GM19324 (cell line): ENCODE measurements at regions not wholly inside any gene's neighbourhood (a gene's known extent, or its start where the extent isn't known, plus 50 kb on each side); places are given as distances from the start of the nearest gene placed in this dataset.

Source experiments
- ATAC-seq: cut with Tn5 transposase; IDR thresholded peaks from one replicate; pipeline ENCODE4 v1.9.1; 2021; ENCODE audit warnings: mild to moderate bottlenecking, moderate library complexity; ENCODE audit not compliant: unreplicated experiment, low FRiP score

DNA sequence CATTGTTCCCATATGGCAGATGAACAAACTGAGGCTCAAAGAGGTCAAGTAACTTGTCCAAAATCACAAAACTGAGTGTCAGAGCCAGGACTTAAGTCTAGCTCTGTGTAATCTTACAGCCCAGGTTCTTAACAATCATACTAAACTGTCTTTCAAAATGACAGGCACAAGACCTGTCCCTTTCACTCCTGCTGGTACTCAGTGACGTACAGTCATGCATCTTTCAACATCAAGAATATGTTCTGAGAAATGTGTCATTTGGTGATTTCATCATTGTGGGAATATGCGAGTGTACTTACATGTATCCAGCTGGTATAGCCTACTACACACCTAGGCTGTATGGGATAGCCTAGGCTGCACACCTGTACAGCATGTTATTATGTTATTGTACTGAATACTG is 646.8 kb upstream of the WWC1 start:
- no peak for ATAC-seq

DNA sequence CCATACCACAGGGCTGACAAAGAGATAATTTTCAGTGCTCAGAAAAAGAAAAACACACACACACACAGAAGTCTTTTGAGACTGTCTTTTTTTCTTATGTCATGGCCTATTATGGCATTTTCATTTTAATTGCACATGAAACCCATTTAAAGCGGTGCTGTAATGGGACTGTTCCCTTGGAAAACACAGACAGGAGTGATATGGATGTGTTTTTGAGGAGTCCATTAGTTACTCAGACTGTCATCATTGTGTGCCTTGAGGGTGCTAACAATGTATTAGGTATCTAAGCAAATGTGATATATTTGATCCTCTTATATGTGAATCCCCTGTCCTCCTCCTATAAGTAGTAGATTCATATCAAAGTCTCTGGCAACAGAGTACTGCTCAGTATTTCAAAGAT is 642.0 kb upstream of the WWC1 start:
- no peak for ATAC-seq

DNA sequence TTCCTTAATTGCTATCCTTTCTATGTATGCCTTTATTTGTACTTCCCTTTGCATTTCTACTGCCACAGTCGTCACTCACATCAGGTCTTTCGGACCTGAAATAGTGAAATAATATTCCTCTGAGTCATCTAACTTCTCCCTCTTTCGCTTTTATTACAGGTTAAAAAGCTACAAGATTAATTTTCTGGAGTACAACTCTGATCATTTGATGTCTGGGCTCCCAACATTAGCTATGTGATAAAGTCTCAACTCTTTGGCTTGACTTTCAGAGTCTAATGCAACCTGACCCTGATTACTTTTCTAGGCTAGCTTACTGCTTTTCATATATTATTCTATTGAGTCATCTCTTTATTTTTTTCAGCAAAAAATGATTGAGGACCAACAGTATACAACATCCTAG is 638.8 kb upstream of the WWC1 start:
- ATAC-seq, result no peak

DNA sequence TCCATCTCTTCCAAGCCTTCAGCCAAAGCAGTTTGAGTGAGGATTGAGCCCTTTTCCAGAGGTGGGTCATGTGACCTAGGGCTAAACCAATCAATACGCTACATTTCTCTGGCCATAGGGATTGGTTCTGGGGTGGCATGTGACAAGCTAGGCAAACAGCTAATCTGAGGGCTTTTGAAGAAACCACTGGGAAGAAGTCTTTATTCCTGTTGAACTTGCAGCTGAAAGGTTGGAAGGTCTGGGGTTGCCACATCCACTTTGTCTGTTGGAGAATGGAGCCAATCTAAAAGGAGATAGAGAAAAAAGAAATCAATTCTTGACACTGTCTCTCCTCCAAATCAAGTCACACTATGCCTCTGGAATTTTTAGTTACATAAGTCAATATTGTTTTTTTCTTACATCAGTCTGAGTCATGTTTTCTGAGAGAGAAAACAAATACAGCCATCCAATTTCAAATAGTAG is 637.8 kb upstream of the WWC1 start:
- ATAC-seq, result no peak

DNA sequence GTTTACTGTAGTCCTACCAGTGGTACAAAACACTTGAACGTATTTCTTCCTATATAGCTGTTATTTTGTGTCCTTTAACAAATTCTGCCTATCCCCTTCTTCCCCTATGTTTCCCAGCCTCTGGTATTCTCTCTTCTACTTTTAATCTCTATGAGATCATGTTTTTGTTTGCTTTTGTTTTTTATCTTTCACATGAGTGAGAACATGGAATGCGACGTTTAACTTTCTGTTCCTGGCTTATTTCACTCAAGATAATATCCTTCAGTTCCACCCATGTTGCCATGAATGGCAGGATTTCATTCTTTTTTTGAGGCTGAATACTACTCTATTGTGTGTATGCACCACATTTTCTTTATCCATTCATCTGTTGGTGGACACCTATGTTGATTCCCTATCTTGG is 634.4 kb upstream of the WWC1 start:
- no peak for ATAC-seq

DNA sequence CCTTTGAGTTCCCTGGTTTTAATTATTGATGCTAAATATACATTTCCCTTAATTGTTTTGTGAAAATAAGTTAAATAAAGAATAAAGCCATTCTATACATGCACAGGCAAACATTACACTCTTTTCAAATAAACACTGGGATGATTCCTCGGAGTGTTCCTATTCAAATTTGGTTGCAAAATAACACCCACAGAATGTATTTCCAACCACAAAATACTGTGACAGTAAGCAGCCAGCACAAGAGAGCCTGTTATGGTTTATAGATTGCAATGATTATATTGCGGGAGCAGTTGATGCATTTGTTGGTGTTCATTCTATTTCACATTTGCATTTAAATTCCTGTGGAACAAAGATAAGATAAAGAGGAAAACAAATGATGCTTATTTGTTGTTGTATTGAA is 632.6 kb upstream of the WWC1 start:
- ATAC-seq, result no peak

DNA sequence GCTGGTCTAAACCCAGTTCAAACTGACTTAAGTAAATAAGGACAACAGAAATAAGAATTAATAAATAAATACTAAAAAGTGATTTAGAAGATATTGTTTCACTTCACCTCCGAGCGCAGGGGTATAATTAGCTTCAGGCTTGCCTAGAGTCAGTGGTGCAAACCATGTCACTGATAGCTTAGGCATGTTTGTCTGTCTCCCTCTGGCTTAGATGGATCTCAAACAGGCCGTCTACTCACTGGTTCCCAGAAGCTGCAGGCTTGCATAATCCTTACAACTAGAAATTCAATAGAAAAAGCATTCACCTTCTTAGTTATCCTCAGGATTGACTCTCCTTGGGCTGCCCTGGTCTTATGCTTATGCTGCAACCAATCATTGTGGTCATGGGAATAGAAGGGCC is 629.8 kb upstream of the WWC1 start:
- no peak for ATAC-seq

DNA sequence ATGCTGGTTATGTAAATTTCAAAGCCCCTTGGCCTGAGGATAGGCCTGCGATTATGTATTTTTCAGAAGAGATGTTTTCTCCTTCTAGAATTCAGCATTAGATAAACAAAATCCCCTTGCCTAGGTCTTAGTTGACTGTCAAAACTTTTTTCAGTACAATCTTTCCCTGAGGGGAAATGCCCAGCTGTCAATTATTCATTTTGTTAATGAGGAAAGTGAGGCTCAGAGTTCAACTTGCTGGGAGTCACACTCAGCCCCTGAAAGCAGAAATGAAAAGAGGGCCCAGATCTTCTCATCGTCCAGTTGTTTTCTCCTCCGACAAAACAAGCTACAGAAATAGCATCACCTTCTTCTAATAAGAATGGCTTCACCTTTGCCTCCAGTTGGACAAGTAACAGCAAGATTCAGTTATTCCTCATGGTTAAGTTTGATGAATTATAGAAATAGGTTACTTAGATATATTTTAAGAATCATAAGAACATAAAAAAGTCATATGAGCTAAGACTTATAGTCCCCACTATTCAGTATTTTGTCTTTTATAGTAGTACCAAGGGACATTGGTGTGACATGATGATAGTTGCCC is 627.1 kb upstream of the WWC1 start:
- peak; percentile 52 for ATAC-seq

DNA sequence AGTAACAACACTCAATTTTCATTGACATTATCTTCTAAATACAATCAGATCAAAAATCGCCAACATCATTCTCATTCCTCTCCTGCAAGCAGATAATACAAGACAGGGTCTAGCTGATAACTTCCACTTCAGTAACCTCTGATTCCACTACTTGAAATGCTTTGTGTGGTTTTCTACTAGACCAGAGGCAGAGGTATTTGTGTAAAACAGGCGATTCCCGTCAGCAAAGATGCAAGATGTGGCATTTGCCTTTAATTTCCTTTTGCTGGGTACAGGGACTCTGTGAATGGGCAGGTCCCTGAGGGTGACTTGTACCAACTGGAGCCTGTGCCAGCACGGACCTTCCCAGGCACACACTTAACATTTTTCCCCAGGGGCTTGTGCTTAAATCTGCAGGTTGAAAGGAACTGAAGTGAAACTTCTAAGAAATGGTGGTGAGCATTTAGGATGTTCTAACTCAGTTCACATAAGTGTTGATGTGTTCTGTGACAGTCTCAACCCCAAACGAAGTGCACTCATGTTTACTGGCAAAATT is 625.5 kb upstream of the WWC1 start:
- ATAC-seq, result no peak

DNA sequence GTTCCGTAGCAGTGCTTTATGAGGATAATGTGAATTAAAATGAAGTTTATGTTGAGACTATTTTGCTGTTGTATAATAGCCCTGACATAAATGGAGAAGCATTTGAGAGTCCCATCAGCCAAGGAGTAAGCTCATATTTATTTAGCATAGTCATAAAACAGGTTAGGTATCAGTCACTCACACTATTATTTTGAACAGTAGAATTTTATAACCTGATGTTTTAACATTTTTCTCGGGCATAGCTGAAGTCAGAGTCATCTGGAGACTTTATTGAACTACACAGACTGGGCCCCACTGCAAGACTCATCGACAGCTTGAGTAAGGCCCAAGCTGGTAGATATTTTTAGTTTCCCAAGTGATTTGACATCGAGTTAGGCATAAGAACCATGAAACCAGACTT is 620.3 kb upstream of the WWC1 start:
- no peak for ATAC-seq

DNA sequence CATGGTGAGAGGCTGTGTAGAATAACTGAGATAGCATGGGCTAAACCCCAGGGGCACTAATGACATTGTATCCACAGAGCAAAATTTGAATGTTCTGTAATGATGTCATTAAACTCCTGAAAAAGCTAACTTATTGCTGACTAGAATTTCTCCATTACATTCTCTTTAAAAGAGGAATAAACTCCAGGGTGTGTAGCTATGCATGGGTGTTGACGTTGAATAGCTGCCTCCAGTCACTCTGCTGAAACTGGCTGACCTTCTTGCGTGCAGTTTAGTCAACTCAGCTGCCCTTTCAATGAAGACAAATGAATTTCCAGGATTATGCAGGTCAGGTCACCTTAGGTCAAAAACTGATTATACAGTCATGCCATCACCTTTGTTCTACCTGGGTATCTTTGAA is 617.5 kb upstream of the WWC1 start:
- no peak for ATAC-seq

DNA sequence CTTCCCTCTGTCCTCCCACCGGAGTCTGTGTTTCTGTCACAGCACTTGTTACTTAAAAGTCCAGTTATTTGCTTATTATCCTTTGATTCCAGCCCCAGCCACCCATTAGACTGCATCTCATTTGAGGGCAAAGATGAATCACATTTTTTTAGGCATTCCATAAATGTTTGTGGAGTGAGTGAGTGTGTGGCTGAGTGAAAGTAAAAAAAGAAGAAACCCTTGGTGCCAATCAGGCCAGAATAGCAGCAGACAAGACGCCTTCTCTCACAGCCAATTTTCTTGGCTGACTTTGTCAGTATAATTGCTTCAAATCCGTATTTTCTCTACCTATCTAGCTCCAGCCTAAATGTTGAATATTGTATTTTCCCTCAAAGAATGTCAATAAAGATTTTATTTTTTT is 613.0 kb upstream of the WWC1 start:
- ATAC-seq, result no peak

DNA sequence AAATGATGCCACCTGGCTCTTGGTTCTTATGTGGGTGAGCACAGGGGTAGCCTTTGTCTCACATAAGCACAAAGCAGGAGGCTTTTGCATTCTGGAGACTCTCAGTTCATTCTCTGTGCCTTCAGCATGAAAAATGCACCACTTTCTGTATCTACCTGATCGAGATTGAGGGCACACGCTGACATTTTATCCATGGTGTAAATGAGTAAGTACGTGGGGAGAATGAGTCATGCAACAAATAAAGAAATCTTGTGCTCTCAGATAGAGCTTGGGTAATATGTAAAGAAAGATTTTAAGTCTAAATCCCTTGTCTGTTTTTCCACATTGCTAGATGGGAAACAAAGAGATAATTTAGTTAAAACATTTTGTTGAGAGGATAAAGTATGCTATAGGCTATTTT is 607.2 kb upstream of the WWC1 start:
- no peak for ATAC-seq

DNA sequence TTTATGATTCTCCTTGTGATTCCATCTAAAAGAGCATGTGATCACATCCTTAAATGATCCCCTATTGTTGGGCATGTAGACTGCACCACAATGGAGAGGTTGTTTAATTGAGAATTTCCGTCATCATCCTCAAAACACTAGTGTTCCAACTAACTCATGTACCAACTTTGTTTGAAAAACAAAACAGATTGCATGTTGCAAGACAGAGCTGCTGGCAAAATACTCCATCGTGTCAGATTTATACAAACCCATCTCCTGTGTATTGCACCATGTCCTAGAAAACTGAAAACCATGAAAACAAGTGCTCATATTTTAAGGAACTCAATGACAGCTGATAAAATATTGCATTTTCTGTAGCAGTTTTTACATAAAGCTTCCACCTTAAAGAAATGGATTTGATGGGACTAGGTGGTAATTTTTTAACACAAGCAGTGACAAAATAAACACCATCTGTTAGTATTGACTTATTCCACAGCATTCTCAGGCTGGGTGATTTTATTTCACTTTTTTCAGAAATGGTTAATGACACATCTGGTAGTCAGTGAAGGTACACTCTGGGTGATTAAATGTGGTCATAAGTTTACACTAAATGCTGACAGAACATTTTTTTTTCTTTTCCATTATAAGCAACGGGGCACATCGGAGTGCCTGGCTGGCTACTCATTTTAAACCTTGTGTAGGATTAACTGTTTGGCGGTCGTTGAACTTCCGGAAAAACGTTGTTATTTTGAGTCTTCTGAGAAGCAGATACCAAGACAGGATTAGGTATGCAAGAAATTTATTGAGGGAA is 602.9 kb upstream of the WWC1 start:
- no peak for ATAC-seq

DNA sequence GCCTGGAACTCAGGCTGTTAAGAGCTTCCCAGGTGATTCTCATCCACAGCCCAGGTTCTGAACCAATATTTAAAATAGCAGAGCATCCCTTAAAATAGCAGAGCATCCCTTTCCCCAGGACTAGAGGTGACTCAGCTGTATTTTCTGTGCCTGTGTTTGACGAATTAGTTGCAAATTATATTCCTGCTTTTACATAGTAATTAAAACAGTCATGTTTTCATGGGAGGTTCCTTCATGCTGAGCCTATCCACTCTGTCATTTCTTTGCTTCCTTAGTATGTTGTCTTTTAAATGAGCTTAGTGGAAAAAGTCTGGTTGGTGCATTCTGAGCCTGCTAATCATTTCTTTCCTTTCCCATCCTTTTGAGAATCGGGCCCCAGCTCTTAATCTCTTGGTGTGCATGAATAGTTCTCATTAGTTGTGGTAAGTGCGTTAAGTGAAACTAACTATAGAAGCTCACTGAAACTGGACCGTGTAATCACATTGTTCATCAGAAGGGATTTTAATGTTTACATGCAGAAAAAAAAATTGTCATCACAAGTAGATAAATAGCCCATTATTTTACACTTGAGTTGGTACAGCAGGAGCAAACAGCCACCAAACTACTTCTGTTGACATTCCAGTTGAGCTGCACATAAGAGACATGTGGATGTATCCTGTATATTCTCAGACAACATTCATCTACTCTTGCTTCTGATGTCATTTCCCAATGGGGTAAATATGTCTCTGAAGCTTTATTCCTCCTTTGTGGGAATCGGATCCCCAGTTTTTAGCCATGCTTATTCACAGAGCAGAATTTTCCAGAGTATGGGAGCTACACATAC is 596.9 kb upstream of the WWC1 start:
- ATAC-seq, result no peak

DNA sequence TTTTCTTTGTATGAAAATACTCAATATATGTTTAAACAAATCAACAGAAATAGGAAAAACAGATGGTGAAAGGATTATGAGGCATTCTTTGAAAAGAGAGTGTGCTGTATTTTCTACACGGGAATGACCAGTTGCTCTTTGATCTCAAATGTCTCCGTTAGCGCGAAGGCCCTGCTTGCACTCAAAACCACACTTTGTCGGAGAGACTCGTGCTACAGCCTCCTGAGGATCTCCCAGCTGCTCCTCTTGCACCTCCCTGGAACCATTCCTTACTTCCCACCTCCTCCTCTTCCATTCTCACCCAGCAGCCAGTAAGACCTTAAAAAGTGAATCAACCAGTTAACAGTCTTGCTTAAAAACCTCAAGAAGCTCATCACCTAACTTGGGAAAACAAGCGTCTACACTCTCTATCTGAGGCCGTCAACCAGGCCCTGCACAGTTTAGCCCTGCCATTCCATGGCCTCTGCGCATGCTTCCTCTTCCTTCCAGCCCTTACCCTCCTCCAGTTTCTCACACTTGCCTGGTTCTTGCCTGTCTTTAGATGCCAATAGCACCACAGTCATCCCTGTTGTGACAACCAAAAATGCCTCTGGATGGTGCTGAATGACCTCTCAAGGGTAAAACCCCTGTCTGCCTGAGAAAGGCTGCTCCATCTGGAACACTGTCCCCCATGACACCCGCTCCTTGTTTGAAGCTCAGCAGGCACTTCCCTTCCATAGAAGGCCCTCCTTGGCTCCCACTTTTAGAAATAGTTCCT is 594.7 kb upstream of the WWC1 start:
- no peak for ATAC-seq

DNA sequence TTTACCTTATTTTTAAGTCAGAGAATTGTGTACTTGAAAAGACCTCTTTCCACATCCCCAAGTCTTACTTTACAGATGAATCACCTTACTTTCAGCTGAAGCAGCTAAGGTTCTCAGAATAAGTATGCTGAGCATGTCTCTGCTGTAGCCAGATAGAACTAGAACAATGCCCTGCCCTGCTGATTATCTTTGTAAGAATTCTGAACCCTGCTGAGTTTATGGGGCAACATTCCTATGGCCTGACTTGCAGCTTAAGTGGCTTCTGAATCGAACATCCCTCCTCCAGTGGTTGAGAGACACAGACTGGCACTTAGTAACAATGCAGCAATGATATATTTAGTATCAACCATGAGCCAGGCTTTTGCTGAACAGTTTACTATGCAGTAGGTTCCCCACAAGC is 592.0 kb upstream of the WWC1 start:
- no peak for ATAC-seq

DNA sequence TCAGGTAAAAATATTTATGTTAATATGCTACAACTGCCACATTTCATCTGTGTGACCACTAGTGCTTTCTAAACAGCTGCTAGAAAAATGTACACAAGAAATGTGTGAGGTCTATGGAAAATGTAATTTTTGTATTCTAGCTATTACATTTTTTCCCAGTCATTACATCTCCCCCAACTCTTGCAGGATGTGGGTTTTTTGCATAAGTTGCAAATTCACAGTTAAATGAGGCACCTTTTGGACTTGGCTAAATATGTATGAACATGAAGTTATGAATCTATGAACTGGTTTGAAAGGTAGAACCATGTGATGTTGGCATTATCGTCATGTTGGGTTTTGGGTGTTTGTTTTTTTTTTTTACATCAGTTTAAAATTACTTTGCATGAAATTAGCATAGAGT is 590.4 kb upstream of the WWC1 start:
- no peak for ATAC-seq

DNA sequence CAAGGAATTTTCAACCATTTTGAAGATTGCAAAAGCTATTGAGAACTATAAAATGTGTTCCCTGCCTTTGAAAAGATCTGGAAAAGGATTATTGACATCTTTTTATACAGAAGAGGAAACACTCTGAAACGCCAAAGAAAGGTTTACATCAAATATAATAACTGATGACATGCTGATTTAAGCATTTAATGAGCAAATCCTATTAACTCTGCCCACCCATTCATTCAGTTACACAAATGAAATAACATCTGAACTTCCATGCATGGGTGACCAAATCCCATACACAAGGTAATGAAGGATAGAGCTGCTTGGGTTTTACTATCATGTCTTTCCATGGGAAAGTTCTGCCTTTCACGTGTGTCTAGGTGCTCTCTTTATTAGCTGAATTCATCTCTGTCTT is 589.4 kb upstream of the WWC1 start:
- ATAC-seq, result no peak

DNA sequence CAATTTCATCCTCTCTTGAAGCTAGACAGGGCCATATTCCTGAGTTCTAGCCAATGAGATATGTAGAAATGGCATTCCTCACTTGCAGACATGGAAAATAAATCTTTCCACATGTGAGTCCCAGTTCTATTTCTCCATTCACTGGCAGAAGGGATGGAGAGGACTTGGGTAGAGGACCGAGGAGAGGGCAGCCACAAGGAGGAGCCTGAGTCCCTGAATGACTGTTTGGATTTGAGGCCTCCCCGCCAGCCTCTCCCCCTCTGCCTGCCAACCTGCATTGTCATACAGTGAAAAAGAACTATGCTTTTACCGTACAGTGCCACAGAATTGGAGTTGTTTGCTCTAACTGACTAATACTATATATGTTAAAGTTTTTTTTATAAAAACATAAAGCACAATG is 583.0 kb upstream of the WWC1 start:
- no peak for ATAC-seq

DNA sequence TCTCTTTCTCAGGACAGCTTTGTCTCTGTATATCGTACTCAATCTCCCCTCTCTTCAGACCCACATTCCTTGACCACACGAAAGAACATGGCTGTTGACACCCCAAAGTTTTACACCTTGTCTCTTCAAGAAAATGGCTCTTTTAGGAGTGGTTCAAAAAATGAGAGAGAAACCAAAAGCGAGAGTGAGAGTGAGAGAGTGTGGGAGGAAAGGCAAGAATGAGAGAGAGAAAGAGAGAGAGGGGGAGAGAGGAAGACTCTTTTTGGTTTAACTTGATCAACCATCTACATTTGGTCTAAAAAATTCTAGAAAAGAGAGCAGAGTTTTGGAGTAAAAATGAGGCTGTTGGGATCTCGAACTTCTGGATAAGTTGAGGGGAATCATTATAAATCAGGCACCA is 581.8 kb upstream of the WWC1 start:
- ATAC-seq, result no peak
